HEK293T (cell line): ENCODE measurements at regions not wholly inside any gene's neighbourhood (a gene's known extent, or its start where the extent isn't known, plus 50 kb on each side); places are given as distances from the start of the nearest gene placed in this dataset.

Experiments
- CTCF ChIA-PET: fragments of 350-600 bp; formaldehyde crosslinking; extraction: SDS; loops from one replicate; lab custom pipeline; 2021; ENCODE audit warnings: antibody characterized with exemption, inconsistent platforms; lab: Yijun Ruan, JAX
- POLR2A ChIA-PET: fragments of 350-600 bp; formaldehyde crosslinking; extraction: SDS; loops from one replicate; lab custom pipeline; 2020; ENCODE audit warnings: antibody characterized with exemption, inconsistent platforms; lab: Yijun Ruan, JAX
- DNase-seq: peaks from one replicate; pipeline ENCODE4 v3.0.0; 2012; ENCODE audit warnings: mixed read lengths; ENCODE audit errors: extremely low spot score
- ARNT ChIP-seq: fragments of 450-650 bp; IDR thresholded peaks from 2 replicates; pipeline ENCODE4 v1.6.1; 2017; ENCODE audit warnings: mild to moderate bottlenecking
- BHLHE40 ChIP-seq: fragments of 450-650 bp; IDR thresholded peaks from 2 replicates; pipeline ENCODE4 v1.6.1; 2016; ENCODE audit warnings: mild to moderate bottlenecking, moderate library complexity, borderline replicate concordance
- CTBP1 ChIP-seq: fragments of 450-650 bp; IDR thresholded peaks from 2 replicates; pipeline ENCODE4 v1.6.1; 2016; ENCODE audit warnings: borderline replicate concordance
- ELF4 ChIP-seq: fragments of 450-650 bp; IDR thresholded peaks from 2 replicates; pipeline ENCODE4 v1.6.1; 2017; ENCODE audit warnings: antibody characterized with exemption
- FOXA1 ChIP-seq: fragments of 450-650 bp; IDR thresholded peaks from 2 replicates; pipeline ENCODE4 v1.6.1; 2016; ENCODE audit warnings: mild to moderate bottlenecking
- FOXK2 ChIP-seq: fragments of 450-650 bp; IDR thresholded peaks from 2 replicates; pipeline ENCODE4 v1.6.1; 2016; ENCODE audit warnings: mild to moderate bottlenecking
- FOXM1 ChIP-seq: fragments of 450-650 bp; IDR thresholded peaks from 2 replicates; pipeline ENCODE4 v1.6.1; 2017; ENCODE audit warnings: mild to moderate bottlenecking, borderline replicate concordance
- HDGF ChIP-seq: fragments of 450-650 bp; IDR thresholded peaks from 2 replicates; pipeline ENCODE4 v1.6.1; 2017; ENCODE audit warnings: antibody characterized with exemption, borderline replicate concordance
- L3MBTL2 ChIP-seq: fragments of 450-650 bp; conservative IDR thresholded peaks from 2 replicates; pipeline ENCODE4 v1.6.1; 2016; ENCODE audit warnings: mild to moderate bottlenecking
- LEF1 ChIP-seq: fragments of 450-650 bp; IDR thresholded peaks from 2 replicates; pipeline ENCODE4 v1.6.1; 2017; ENCODE audit warnings: mild to moderate bottlenecking, borderline replicate concordance
- NFRKB ChIP-seq: fragments of 450-650 bp; IDR thresholded peaks from 2 replicates; pipeline ENCODE4 v1.6.1; 2016; ENCODE audit warnings: mild to moderate bottlenecking, moderate library complexity
- PKNOX1 ChIP-seq: fragments of 450-650 bp; IDR thresholded peaks from 2 replicates; pipeline ENCODE4 v1.6.1; 2016
- SP1 ChIP-seq: fragments of 450-650 bp; IDR thresholded peaks from 2 replicates; pipeline ENCODE4 v1.6.1; 2017
- SUZ12 ChIP-seq: fragments of 450-650 bp; IDR thresholded peaks from 2 replicates; pipeline ENCODE4 v1.6.1; 2016; ENCODE audit warnings: mild to moderate bottlenecking
- TARDBP ChIP-seq: fragments of 450-650 bp; IDR thresholded peaks from 2 replicates; pipeline ENCODE4 v1.6.1; 2016
- ZNF384 ChIP-seq: fragments of 450-650 bp; IDR thresholded peaks from 2 replicates; pipeline ENCODE4 v1.6.1; 2016

GRCh38 chr2:234753701-234754100, 198.1 kb upstream of the SH3BP4 start:
- TF ChIP-seq NFRKB (no peak), HDGF (no peak), ARNT (no peak), PKNOX1 (no peak), BHLHE40 (no peak), SUZ12 (no peak), SP1 (no peak), TARDBP (no peak), CTBP1 (no peak), L3MBTL2 (no peak), ZNF384 (no peak), LEF1 (no peak), FOXM1 (no peak), FOXA1 (no peak), FOXK2 (no peak), ELF4 (no peak)
- no peak for DNase-seq
- CTCF ChIA-PET: no interaction called here
- POLR2A ChIA-PET: no interaction called here

- CTCF ChIA-PET: no interaction called here
- POLR2A ChIA-PET: no interaction called here
Observed at GRCh38 chr2:234752966-234753365, 198.9 kb upstream of the SH3BP4 start.

DNA sequence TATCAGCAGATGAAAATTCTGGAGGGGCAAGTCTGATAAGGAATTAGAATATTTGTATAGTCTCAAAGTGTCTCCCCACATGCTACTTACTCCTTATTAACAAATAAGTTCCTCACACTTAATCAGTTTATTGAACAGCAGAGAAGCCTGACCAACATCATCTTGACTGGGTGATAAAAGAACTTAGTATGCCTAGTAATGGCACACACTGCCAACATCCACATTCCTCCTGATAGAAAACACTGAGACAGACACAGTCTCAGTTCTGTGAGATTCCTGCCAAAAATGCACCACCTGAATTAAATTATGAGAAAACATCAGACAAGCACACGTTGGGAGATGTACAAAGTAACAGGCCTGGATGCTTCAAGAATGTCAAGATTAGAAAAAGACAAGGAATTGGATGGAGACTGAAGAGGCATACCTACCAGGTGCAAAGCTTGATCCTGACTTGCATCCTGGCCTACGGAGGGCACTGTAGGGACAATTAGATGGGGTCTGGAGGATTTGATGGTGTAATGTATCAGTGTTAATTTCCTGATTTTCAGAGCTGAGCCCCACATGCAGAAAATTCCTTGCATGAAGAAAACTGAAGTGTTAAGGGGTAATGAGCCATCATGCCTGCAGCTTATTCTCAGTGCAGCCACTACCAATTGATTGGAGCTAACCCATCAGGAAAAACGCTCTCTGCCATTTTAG, 200.4 kb upstream of the SH3BP4 start:
- POLR2A ChIA-PET: no interaction called here
- no peak for DNase-seq

More at GRCh38 chr2:234752966-234753365, 198.9 kb upstream of the SH3BP4 start:
- DNase-seq: no peak
- TF ChIP-seq ARNT (no peak), L3MBTL2 (no peak), SUZ12 (no peak), LEF1 (no peak), HDGF (no peak), NFRKB (no peak), FOXM1 (no peak), ELF4 (no peak), SP1 (no peak), TARDBP (no peak), PKNOX1 (no peak)

DNA sequence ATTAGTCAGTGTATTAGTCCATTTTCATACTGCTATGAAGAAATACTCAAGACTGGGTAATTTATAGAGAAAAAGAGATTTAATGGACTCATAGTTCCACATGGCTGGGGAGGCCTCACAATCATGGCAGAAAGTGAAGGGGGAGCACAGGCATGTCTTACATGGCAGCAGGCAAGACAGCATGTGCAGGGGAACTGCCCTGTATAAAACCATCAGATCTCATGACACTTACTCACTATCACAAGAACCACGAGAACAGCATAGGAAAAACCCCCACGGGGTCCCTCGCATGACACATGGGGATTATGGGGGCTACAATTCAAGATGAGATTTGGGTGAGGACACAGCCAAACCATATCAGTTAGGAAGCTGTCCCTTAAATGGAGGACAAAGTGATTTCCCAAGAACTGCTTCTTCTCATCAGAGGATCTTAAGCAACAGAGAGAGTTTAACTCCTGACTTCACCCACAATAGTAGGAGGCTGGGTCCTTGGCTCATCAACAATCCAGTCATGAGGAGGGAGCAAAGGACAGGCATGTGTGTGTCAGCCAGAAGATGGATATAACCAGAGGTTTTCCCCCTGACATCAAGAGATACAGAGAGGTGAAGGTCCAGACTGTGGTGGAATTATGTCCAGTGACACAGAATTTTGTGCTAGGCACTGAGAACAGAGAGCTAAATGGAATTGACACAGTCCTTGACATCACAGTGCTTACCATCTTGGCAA, 203.8 kb upstream of the SH3BP4 start:
- CTCF ChIA-PET: no interaction called here
- POLR2A ChIA-PET: no interaction called here
- no peak for TF ChIP-seq ELF4
- TF ChIP-seq ARNT: no peak
- no peak for TF ChIP-seq FOXA1
- no peak for TF ChIP-seq LEF1
- TF ChIP-seq ZNF384: no peak
- TF ChIP-seq HDGF: no peak
- no peak for TF ChIP-seq TARDBP
- no peak for TF ChIP-seq FOXK2
- TF ChIP-seq SP1: no peak
- no peak for TF ChIP-seq FOXM1
- TF ChIP-seq BHLHE40: no peak
- TF ChIP-seq CTBP1: no peak
- no peak for TF ChIP-seq L3MBTL2
- TF ChIP-seq SUZ12: no peak
- no peak for TF ChIP-seq NFRKB
- TF ChIP-seq PKNOX1: no peak
- DNase-seq: no peak

More for the DNA sequence above, 200.4 kb upstream of the SH3BP4 start:
- TF ChIP-seq NFRKB: no peak
- TF ChIP-seq TARDBP: no peak
- no peak for TF ChIP-seq FOXA1
- no peak for TF ChIP-seq HDGF
- no peak for TF ChIP-seq PKNOX1
- no peak for TF ChIP-seq CTBP1
- no peak for TF ChIP-seq ZNF384
- no peak for TF ChIP-seq ELF4
- TF ChIP-seq SUZ12: no peak
- TF ChIP-seq BHLHE40: no peak
- TF ChIP-seq FOXK2: no peak
- TF ChIP-seq L3MBTL2: no peak
- no peak for TF ChIP-seq ARNT
- no peak for TF ChIP-seq SP1
- TF ChIP-seq FOXM1: no peak
- no peak for TF ChIP-seq LEF1
- CTCF ChIA-PET: interaction anchor here (0.6 kb wide), 1 partner anchor 316 kb away, joined by 3 read pairs; no protein-coding TSS in a partner anchor

- no peak for DNase-seq
- CTCF ChIA-PET: no interaction called here
- POLR2A ChIA-PET: no interaction called here
- no peak for TF ChIP-seq TARDBP
- no peak for TF ChIP-seq CTBP1
- TF ChIP-seq PKNOX1: no peak
- no peak for TF ChIP-seq ZNF384
- TF ChIP-seq ARNT: no peak
- no peak for TF ChIP-seq ELF4
- TF ChIP-seq SP1: no peak
- TF ChIP-seq L3MBTL2: no peak
- no peak for TF ChIP-seq FOXM1
- no peak for TF ChIP-seq BHLHE40
- no peak for TF ChIP-seq FOXK2
- no peak for TF ChIP-seq NFRKB
- TF ChIP-seq LEF1: no peak
Observed at GRCh38 chr2:234747032-234747431, 204.8 kb upstream of the SH3BP4 start.
